ENCODE measurements at regions not wholly inside any gene's neighbourhood (a gene's known extent, or its start where the extent isn't known, plus 50 kb on each side); places are given as distances from the start of the nearest gene placed in this dataset.
"Not testable (repeated sequence)": the region's sequence is repeated elsewhere in the genome, so short reads cannot be mapped to it uniquely, and the experiment has no call there.

GRCh38 chr1:229155472-229155871 is 115.4 kb upstream of the RAB4A start:
- DNase-seq (ENCODE audit: low read depth) = peak; percentile 18

DNA sequence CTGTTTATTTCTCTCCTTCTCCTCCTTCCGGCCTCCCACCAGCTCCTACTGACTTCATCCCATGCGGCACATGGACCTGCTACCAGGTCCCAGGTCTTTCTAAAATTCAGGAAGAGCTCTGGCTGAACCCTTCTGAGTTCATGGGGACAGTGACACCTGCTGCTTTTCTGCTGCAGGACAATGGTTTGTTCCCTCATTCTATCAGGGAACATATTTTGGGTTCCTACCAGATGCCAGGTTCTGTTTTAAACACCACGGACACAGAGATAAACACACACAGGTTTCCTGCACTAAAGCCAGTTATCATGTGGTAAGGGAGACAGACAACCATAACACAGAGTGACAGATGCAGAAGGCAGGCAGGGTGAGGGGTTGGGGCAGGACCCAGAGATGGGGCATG is 114.0 kb upstream of the RAB4A start:
- no peak for DNase-seq (ENCODE audit: low read depth)

- DNase-seq (ENCODE audit: low read depth) = no peak
These were observed 113.4 kb upstream of the RAB4A start for GRCh38 chr1:229157480-229157879.

- DNase-seq (ENCODE audit: low read depth) = no peak
These were observed 112.5 kb upstream of the RAB4A start for GRCh38 chr1:229158341-229158921.

DNA sequence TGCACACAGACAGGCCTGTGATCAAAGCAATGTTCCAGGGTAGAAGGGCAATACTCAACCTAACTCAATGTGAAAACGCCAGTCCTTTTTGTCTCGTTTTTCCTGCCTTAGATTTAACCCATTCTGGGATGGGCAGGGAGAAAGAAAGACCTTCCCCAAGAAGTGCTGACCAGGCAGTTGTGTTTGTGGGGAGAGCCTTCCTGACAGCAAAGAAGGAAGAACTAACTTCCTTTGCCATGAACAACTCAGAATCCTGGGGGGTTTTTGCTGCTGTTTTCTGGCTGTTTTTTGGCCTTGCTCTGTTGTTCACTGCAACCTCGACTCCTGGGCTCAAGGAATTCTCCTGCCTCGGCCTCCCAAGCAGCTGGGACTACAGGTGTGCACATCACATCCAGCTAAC is 112.0 kb upstream of the RAB4A start:
- no peak for DNase-seq (ENCODE audit: low read depth)

GRCh38 chr1:229159668-229160544 is 111.0 kb upstream of the RAB4A start:
- no peak for DNase-seq (ENCODE audit: low read depth)

DNA sequence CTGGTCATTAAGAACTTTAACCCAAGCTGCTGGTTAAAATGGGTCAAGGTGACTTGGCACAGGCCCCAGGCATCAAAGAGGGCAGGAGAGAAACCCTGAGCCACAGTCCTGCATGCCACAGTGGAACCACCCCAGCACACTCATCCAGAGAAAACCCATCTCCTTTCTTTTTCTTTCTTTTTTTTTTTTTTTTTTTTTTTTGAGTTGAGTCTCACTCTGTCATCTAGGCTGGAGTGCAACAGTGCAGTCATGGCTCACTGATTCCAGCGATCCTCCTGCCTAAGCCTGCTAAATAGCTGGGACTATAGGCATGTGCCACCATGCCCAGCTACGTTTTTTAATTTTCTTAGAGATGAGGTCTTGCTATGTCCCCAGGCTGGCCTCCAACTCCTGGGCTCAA is 109.2 kb upstream of the RAB4A start:
- no peak for DNase-seq (ENCODE audit: low read depth)

- DNase-seq (ENCODE audit: low read depth) = no peak
These were observed 107.9 kb upstream of the RAB4A start for GRCh38 chr1:229162825-229163515.

- DNase-seq (ENCODE audit: low read depth) = no peak
These were observed 106.6 kb upstream of the RAB4A start for GRCh38 chr1:229164348-229164747.

DNA sequence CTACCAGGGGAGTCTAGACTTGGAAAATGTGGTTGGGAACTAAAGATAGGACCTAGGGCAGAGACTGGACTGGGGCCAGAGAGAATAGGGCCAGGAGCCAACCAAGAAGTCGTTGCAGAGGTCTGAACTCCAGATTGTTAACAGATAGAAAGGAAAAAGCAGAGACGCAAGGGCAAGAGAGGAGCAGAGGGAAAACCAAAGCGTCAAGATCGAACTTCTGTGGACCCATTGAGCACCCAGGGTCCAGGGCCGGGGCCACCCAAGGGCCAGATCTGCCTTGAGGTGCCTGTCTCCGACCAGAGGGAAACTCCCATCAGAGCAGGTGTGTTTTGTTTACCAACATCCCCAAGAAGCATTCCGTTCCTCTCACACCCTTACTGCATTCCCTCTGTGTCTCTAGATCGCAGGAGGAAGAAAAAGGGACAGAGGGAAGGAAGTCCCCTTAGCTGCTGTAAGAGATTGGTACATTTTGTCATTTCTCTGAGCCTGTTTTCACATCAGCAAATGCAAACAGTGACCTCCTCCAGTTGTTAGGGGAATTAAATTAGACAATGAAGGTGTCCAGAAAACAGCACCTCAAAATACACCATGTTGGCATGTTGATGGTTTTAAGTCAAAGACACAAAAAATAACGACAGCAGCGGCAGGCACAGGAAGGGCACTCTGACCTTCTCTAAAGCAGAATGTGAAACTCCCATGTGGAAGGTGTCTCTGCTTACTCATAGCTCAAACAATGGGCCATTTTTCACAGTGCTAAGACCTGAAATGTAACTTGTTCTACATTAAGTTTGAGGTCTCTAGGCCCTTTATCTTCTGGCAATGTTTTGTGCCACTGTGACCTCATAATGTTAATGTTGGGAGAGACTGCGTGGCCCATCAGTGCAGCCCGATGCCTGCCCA is 105.8 kb upstream of the RAB4A start:
- no peak for DNase-seq (ENCODE audit: low read depth)

DNA sequence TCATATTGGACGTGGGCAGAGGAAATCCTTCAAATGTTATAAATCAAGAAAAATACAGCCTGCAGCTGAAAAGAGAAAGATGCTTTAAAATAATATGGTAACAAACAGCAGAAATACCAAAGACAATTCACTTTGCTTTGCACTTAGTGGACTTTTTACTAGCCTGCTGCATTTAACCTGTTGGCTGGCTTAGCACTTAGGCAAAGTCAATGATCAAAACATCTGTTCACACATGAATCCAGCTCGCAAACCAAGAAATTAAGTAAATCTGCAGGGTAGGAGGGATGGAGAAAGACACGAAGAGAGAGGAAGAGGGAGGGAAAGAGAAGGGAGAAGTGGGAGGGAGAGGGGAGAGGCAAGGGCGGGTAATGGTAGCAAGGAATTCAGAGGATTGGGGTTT is 103.6 kb upstream of the RAB4A start:
- DNase-seq (ENCODE audit: low read depth) = no peak

DNA sequence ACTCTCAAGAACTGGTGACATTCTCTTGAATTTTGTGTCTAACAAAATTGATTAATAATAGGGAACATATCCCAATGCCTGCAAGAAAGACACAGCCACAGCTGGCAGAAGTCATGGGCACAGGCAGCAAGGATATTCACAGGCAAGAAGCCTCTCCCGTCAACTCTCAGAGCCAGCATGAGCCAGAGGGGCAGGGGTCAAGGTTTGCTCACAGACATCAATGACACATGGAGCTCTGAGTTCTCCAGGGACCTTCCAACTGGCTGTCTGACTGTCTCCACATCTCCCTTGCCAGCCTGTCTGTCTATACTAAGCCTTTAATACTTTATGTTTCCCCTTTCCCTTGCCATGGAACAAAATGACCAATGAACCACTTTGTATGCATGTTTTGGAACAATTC is 101.5 kb upstream of the RAB4A start:
- no peak for DNase-seq (ENCODE audit: low read depth)

GRCh38 chr1:229170274-229170673 is 100.6 kb upstream of the RAB4A start:
- no peak for DNase-seq (ENCODE audit: low read depth)

DNA sequence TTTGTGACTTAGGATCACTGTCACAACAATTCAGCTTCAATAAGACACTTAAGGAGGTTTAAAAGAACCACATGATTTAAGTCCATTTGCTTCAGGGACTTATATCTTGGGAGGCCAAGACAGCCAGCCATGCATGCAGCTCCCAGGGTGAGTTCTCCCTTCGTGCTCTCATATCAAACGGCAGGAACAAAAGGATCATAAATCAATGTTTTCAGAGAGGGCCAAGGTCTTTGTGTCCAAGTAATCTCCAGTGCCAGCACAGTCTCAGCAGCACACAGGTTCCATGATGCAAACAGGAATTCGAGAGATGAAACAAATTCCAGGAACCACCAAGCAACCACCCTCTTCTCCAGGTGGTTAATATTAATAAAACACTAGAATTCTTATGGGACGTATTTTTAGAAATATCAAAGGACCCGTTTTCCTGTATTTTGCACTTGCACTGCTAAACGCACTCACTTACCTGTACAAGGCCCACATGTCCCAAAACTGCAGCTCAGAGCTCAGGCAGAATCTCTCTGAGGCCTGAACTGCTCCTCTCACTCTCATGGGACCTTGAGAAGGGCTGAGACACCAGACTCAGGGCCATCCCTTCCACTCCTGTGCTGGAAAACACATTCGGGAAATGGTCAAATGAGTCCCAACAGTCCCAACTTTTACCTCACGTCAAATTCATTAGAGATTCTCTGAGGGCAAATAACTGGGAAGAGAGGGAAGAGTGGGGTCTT is 100.0 kb upstream of the RAB4A start:
- DNase-seq (ENCODE audit: low read depth) = no peak

DNA sequence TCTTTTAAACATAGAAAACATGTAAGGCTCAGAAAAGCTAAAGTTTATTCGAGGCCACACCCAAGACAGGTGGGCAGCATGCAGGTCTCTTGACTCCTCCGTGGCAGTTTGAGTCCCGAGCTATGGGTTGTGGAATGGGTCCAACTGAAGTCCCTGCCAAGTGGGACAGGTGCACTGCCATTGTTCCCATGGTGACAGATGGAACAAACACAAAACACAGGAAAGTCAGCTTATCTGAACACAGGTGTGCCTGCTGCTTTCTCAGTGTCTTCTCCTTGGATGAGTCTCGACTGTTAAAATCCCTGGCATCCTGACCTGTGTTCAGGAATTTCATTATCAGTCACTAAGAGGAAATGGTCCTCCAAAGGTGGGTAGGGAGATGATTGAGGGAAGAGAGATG is 99.0 kb upstream of the RAB4A start:
- no peak for DNase-seq (ENCODE audit: low read depth)

- DNase-seq (ENCODE audit: low read depth) = not testable (repeated sequence)
These were observed 97.1 kb upstream of the RAB4A start for GRCh38 chr1:229173491-229174476.

DNA sequence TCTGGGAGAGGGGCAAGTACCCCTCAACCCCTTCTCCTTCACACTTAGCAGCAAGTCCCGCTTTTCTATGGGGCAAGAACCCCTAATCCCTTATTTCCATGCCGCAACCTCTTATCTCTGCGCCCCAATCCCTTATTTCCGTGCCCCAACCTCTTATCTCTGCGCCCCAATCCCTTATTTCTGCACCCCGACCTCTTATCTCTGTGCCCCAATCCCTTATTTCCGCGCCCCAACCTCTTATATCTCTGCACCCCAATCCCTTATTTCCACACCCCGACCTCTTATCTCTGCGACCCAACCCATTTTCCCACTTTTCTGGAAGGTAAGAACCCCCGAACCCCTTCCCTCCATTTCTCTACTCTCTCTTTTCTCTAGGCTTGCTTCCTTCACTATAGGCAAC is 95.6 kb upstream of the RAB4A start:
- not testable (repeated sequence) for DNase-seq (ENCODE audit: low read depth)

DNA sequence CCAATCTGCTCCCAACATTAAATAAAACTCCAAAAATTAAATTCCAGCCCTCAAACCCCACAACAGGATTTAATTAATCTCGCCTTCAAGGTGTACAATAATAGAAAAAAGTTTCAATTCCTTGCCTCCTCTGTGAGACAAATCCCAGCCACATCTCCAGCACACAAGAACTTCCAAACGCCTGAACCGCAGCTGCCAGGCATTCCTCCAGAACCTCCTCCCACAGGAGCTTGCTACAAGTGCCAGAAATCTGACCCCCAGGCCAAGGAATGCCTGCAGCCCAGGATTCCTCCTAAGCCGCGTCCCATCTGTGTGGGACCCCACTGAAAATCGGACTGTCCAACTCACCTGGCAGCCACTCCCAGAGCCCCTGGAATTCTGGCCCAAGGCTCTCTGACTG is 94.5 kb upstream of the RAB4A start:
- DNase-seq (ENCODE audit: low read depth) = not testable (repeated sequence)

- DNase-seq (ENCODE audit: low read depth) = no peak
These were observed 90.8 kb upstream of the RAB4A start for GRCh38 chr1:229180161-229180560.

- DNase-seq (ENCODE audit: low read depth) = no peak
These were observed 89.5 kb upstream of the RAB4A start for GRCh38 chr1:229181419-229181818.
